ENCODE measurements at regions not wholly inside any gene's neighbourhood (a gene's known extent, or its start where the extent isn't known, plus 50 kb on each side); places are given as distances from the start of the nearest gene placed in this dataset.

DNA sequence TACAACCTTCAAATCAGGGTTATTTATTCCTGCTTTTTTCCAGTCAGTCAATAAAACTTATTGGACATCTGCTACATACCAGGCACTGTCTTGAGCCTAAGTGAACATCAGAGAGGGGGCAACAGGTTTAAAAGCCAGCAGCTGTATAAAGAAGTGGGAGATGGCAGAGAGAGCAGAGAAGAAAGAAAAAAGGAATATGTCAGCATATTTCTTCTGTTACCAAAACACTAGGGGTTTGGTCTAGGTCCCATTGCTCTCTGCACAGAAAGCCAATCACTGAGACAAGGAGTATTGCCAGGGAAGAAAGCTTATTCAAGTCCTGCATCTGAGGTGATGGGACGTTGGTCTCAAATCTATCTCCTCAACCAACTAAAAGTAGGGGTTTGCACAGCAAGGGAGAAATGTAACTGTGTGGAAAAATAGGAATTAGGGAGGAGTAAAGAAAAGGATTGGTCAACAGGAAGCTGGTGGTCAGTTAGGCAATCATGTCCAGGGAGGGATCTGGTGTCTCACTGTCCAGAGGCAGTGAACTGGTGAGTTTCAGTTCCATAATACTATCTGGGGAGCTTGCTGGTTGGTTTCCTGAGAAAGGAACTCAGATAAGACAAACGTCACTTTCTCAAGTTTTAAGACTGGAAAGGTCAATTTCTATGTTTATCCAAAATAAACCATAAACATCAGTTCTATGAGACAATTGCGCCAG lies 107.5 kb downstream of the PHLDA1 start:
- Mint-ChIP-seq H3K36me3 (peaks cover 8 to 26% of the 10 kb centered on the region in 2 donors), H3K9me3 (peaks cover 12 to 15% of the 10 kb centered on the region in 2 donors), H3K27ac (no peak overlapping the region)
- ATAC-seq: no peak
- no peak for DNase-seq (ENCODE audit: low spot score in 2 of 2)

DNA sequence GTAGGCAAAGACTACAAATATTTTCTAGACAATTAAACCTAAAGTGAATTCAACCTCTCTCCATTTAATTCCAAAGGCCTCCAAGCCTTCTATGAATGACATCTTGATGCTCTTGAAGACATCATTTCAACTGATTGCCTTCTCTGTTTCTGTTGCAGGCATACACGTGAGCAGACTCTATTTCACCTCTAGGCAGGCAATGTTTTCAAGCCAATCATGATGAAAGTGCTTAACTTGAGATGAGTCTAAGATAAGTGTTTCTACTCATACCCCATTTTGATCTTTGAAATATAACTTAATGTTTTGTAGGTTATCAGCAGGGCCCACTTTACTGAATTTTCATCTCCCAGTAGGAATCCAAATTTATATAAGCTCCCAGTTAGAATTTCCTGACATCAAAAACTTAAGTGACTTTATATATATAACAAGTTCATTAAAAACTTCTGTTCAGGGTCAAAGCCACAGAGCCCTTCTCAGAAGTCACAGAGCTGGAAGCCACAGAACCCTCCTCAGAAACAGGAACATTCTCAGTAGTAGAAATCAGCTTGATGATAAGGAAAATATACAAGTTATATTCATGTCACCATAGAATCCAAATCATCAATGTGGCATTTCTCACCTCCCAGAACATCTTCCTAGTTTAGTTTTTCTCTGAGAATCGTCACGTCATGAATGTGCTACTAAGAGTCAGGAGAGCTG lies 108.5 kb downstream of the PHLDA1 start:
- Mint-ChIP-seq H3K9me3 (peaks cover 12 to 15% of the 10 kb centered on the region in 2 donors), H3K36me3 (peaks cover 8 to 26% of the 10 kb centered on the region in 2 donors), H3K27ac (no peak overlapping the region)
- ATAC-seq (no peak), DNase-seq (ENCODE audit: low spot score in 2 of 2) (no peak)

DNA sequence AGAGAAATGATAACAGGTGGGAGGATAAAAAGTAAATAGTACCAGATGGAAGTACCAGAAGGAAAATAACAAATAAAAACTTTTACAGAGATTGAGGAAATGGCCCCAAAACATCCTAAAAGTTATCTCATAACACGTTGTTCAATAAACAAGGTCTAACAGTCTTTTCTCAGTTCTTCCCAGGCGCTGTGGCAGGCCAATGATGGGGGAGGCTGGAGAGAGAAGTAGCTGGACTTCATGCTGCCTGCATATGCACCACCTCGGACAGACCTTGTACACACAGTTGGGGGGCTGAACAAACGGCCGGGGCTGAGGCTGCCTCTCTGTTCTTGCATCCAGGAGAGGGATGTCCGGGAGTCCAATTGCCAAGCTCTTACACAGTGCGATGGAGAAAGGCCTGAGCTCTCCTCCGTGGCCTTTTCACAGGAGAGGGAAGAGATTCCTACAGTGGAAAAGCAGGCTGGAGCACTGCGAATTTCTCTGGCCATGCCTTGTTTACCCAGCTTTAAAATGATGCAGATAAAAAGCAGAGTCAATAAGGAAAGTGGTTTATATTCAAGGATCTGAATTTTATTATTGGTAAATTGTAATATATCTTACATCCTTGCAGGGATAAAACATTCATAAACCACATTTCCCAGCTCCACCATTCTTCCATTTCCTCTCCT lies 109.8 kb downstream of the PHLDA1 start:
- Mint-ChIP-seq H3K9me3 (peaks cover 8 to 12% of the 10 kb centered on the region in 2 donors), H3K36me3 (peaks cover 8 to 26% of the 10 kb centered on the region in 2 donors), H3K27ac (no peak overlapping the region)
- DNase-seq (ENCODE audit: low spot score in 2 of 2): no peak
- no peak for ATAC-seq

DNA sequence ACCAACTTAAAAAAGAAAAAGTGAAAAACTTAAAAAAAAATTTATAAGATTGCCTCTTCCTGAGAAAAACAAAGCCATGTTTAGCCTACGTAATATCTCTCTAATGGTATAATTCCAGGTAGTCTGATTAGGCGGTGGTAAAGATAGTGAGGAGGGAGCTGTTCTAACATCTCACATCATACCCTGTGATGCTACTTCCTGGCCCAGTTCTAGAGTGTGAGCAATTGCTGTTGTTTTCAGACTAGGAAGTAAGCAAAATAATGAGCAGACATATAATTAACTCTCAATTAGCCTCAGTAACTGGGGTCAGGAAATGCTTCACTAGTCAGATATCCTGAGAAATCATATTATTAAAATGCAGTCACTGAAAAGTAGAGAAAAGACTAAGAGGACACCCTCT lies 113.9 kb downstream of the PHLDA1 start:
- Mint-ChIP-seq H3K27ac (no peak overlapping the region), H3K36me3 (no peaks in the 10 kb centered on the region), H3K9me3 (no peaks in the 10 kb centered on the region)
- ATAC-seq: no peak
- no peak for DNase-seq (ENCODE audit: low spot score in 2 of 2)

DNA sequence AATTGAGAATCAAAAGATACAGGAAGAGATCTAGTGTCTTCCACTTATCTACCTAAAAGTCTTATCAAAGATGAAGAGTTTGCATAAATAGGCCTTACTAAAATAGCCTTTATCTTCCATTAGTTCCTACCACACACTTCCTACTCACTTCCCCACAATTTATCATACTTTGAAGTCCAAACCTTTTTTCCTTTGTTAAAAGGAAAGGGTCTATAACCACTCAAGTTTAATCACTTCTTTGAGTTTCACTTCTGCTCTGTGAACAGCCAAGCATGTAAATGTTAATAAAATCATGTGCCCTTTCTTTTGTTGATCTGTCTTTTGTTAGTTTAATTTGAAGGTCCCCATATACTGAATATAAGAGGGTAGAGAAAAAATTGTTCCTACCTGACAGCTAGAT lies 114.5 kb downstream of the PHLDA1 start:
- H3K36me3 Mint-ChIP-seq: no peaks in the 10 kb centered on the region
- no peaks in the 10 kb centered on the region for H3K9me3 Mint-ChIP-seq
- no peak overlapping the region for H3K27ac Mint-ChIP-seq
- DNase-seq (ENCODE audit: low spot score in 2 of 2) (no peak), ATAC-seq (no peak)

GRCh38 chr12:75913502-75914351 lies 117.8 kb downstream of the PHLDA1 start:
- DNase-seq (ENCODE audit: low spot score in 2 of 2) (peak in 1 of 2 donors; percentile 49), ATAC-seq (peak; percentile 96)
- Mint-ChIP-seq H3K36me3 (no peaks in the 10 kb centered on the region), H3K27ac (peak overlapping the region in 1 of 2 donors; percentile 57), H3K9me3 (no peaks in the 10 kb centered on the region)

DNA sequence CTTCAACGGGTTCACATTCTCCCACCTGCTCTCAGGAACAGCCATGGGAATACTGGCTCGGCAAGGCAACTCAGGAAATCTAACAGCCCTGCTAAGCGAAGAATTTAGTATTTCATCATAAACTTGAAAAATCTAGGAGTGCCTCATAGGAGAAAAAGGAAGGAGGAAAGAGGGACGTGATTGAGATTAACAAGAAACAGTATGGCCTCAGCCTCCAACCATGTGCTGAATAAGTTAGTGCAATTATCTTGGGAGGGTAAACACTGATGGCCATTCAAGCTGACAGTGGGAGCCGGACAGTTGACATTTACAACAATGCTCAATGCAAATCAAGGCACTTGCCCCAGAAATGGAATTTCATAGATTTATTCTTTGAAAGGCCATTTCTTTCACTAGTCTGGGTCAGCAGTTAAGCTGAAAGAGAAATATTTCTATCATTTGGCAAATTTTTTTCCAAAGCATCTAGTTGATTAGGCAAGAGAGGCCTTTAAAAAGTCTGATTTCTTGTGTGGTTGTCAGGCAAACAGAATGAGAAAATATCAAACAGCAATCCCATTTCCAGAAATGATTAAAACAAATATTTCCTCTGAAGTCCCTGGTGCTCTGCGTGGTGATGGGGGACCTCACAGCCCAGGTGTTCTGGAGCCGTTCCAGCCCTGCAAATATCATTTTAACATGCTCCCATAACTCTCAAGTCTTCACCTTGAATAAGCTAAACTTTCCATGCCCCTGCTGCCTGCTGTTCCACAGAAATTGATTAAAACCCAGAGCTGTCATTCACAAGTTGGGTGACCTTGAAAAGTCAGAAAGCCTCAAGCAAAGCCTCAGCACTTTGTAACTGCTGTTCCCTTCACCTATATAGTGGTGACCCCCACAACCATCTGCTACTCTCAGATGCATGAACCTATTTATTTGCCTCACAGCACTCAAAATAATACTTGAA lies 121.6 kb downstream of the PHLDA1 start:
- no peak overlapping the region for H3K27ac Mint-ChIP-seq
- H3K36me3 Mint-ChIP-seq: no peaks in the 10 kb centered on the region
- no peaks in the 10 kb centered on the region for H3K9me3 Mint-ChIP-seq
- ATAC-seq (no peak), DNase-seq (ENCODE audit: low spot score in 2 of 2) (no peak)

- H3K36me3 Mint-ChIP-seq: no peaks in the 10 kb centered on the region
- DNase-seq (ENCODE audit: low spot score in 2 of 2): no peak
- no peak for ATAC-seq
- no peaks in the 10 kb centered on the region for H3K9me3 Mint-ChIP-seq
- no peak overlapping the region for H3K27ac Mint-ChIP-seq
Measured at GRCh38 chr12:75908961-75909605, 122.5 kb downstream of the PHLDA1 start.

DNA sequence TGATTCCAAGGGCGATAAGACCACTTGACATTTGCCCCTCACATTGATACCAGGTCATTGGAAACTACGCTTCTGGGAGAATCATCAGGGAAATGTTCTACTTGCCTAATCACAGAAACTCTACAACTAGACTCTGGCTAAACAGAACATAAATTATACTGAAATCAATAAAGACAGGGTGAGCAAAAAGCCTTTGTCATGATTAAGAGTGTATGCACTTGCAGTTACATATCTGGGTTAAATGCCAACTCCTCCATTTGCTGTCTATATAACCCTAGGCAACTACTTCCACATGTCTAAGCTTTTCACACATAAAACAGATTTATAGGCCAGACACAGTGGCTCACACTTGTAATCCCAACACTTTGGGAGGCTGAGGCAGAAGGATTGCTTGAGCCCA lies 125.7 kb downstream of the PHLDA1 start:
- no peaks in the 10 kb centered on the region for H3K36me3 Mint-ChIP-seq
- H3K9me3 Mint-ChIP-seq: no peaks in the 10 kb centered on the region
- DNase-seq (ENCODE audit: low spot score in 2 of 2): no peak
- ATAC-seq: no peak
- H3K27ac Mint-ChIP-seq: no peak overlapping the region

- no peaks in the 10 kb centered on the region for H3K36me3 Mint-ChIP-seq
- ATAC-seq (no peak), DNase-seq (ENCODE audit: low spot score in 2 of 2) (no peak)
Measured at GRCh38 chr12:75900781-75901254, 130.8 kb downstream of the PHLDA1 start.

DNA sequence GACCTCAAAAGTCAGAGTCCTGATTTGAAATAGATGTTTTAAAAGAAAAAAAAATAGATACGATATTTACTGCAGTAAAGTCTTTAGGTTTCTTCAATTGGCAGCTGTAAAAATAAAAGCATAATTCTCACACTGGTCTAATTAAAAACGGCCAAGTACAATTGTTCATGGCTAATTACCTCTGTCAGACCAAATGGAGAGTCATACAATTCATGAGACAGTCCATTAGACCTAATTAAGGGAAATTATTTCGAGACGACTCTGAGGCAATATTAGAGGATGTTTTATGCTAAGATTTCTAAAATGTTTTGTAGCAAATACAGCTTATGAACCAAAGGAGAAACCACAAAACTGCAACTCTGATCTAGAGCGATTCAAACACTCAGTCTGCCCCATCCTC lies 131.3 kb downstream of the PHLDA1 start:
- ATAC-seq (no peak), DNase-seq (ENCODE audit: low spot score in 2 of 2) (no peak)
- Mint-ChIP-seq H3K9me3 (no peaks in the 10 kb centered on the region), H3K36me3 (no peaks in the 10 kb centered on the region), H3K27ac (no peak overlapping the region)

More at GRCh38 chr12:75900781-75901254, 130.8 kb downstream of the PHLDA1 start:
- Mint-ChIP-seq H3K27ac (no peak overlapping the region), H3K9me3 (no peaks in the 10 kb centered on the region)

- Mint-ChIP-seq H3K27ac (no peak overlapping the region), H3K9me3 (no peaks in the 10 kb centered on the region), H3K36me3 (no peaks in the 10 kb centered on the region)
- no peak for ATAC-seq
- DNase-seq (ENCODE audit: low spot score in 2 of 2): no peak
Measured at GRCh38 chr12:75894965-75895754, 136.4 kb downstream of the PHLDA1 start.

- H3K36me3 Mint-ChIP-seq: no peaks in the 10 kb centered on the region
- no peak overlapping the region for H3K27ac Mint-ChIP-seq
- no peak for ATAC-seq
Measured at GRCh38 chr12:75893765-75894164, 137.8 kb downstream of the PHLDA1 start.

DNA sequence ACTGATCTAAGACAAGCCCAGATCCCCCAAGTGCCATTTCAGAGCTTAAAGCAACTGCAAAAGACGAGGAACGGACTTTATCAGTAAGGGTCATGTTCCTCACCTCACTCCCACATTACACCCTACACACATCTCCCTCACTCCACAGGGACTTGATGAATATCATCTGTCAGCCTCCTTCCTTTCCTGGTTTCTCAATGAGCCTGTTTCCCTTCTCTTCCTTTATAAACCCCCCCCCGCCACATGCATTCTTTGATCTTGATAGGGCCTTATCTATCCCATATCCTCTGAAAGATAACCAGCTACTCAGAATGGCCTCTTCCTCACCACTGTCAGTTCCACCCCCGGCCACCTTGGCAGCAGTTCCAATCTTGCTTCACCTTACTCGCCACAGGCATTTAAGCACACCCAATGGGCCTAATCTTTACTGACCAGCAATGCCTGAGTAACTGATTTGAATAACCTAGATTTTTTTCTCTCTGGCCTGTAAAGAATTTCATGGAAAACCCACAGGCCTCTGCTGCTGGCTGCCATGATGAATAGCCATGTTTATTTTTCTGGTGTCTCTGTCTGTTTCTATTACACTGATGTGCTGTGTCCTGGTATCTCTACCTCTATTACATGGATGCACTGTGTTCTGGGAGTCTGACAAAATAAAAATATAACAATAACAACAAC lies 138.7 kb downstream of the PHLDA1 start:
- H3K36me3 Mint-ChIP-seq: no peaks in the 10 kb centered on the region
- ATAC-seq: no peak
- H3K9me3 Mint-ChIP-seq: no peaks in the 10 kb centered on the region

More at GRCh38 chr12:75893765-75894164, 137.8 kb downstream of the PHLDA1 start:
- no peaks in the 10 kb centered on the region for H3K9me3 Mint-ChIP-seq
- DNase-seq (ENCODE audit: low spot score in 2 of 2): no peak

More for the DNA sequence above, 138.7 kb downstream of the PHLDA1 start:
- no peak for DNase-seq (ENCODE audit: low spot score in 2 of 2)
- no peak overlapping the region for H3K27ac Mint-ChIP-seq

Measured in activated naive CD4-positive, alpha-beta T cell treated with anti-CD3 and anti-CD28 coated beads, Interleukin-2, amount 50 U/mL, for 72 hours (primary cell).